IMR-90 (cell line): ENCODE measurements at regions not wholly inside any gene's neighbourhood (a gene's known extent, or its start where the extent isn't known, plus 50 kb on each side); places are given as distances from the start of the nearest gene placed in this dataset.

Source experiments
- ATAC-seq: fragments of 200-7000 bp; cut with Tn5 transposase; 2 replicates; pipeline ENCODE4 v1.9.1; 2020; ENCODE audit warnings: low read depth, mild to moderate bottlenecking, moderate library complexity
- BruUV-seq: library from RNA; stranded (reverse); fragments of 400-500 nt; replicated peaks from 2 replicates; lab custom pipeline; 2021; lab: Mats Ljungman, UMichigan
- CTCF ChIA-PET: fragments of 300-600 bp; formaldehyde crosslinking; extraction: SDS; loops from one replicate; lab custom pipeline; 2021; ENCODE audit warnings: antibody characterized with exemption; lab: Yijun Ruan, JAX
- POLR2A ChIA-PET: fragments of 300-600 bp; sonication (Branson Sonifier 250); formaldehyde crosslinking; loops from one replicate; lab custom pipeline; 2022; ENCODE audit warnings: antibody characterized with exemption; ENCODE audit not compliant: unreplicated experiment; lab: Charles Lee
- DNase-seq: peaks from one replicate; pipeline ENCODE4 v3.0.0; 2013
- H2AFZ ChIP-seq: replicated peaks from 2 replicates; pipeline ENCODE3; 2013; ENCODE audit warnings: low read length, mild to moderate bottlenecking; ENCODE audit not compliant: poor library complexity
- H2AK5ac ChIP-seq: 2 replicates; pipeline ENCODE4 v1.6.1; 2013; ENCODE audit warnings: low read depth, low read length, inconsistent platforms
- H2AK9ac ChIP-seq: replicated peaks from 2 replicates; pipeline ENCODE3; 2013; ENCODE audit warnings: mild to moderate bottlenecking, low read depth, low read length, moderate library complexity; ENCODE audit not compliant: poor library complexity
- H2BK120ac ChIP-seq: 2 replicates; pipeline ENCODE4 v1.6.1; 2013; ENCODE audit warnings: low read depth, low read length, inconsistent platforms
- H2BK15ac ChIP-seq: 3 replicates; pipeline ENCODE4 v1.6.1; 2013; ENCODE audit warnings: low read depth, low read length, inconsistent platforms
- H2BK20ac ChIP-seq: 2 replicates; pipeline ENCODE4 v1.6.1; 2013; ENCODE audit warnings: low read depth, mild to moderate bottlenecking, inconsistent platforms, low read length, moderate library complexity
- H2BK5ac ChIP-seq: 2 replicates; pipeline ENCODE4 v1.6.1; 2013; ENCODE audit warnings: mild to moderate bottlenecking, low read depth, low read length, inconsistent platforms; ENCODE audit not compliant: poor library complexity, severe bottlenecking
- H3K14ac ChIP-seq: replicated peaks from 2 replicates; pipeline ENCODE4 v1.6.1; 2013; ENCODE audit warnings: low read depth, low read length, inconsistent platforms
- H3K18ac ChIP-seq: 2 replicates; pipeline ENCODE4 v1.6.1; 2013; ENCODE audit warnings: low read depth, low read length, control low read depth
- H3K23ac ChIP-seq: 2 replicates; pipeline ENCODE4 v1.6.1; 2013; ENCODE audit warnings: low read depth, low read length, inconsistent platforms
- H3K27ac ChIP-seq: 2 replicates; pipeline ENCODE4 v1.5.1; 2013; ENCODE audit warnings: mild to moderate bottlenecking, control low read depth, low read length; ENCODE audit not compliant: insufficient read depth
- H3K27me3 ChIP-seq: 2 replicates; pipeline ENCODE4 v1.6.1; 2013; ENCODE audit warnings: low read length; ENCODE audit not compliant: control insufficient read depth, insufficient read depth
- H3K36me3 ChIP-seq: 2 replicates; pipeline ENCODE4 v1.6.1; 2013; ENCODE audit warnings: low read length, mixed read lengths; ENCODE audit not compliant: control insufficient read depth, insufficient read depth
- H3K4ac ChIP-seq: 2 replicates; pipeline ENCODE4 v1.6.1; 2013; ENCODE audit warnings: low read depth, low read length, inconsistent platforms
- H3K4me1 ChIP-seq: 2 replicates; pipeline ENCODE4 v1.6.1; 2013; ENCODE audit warnings: low read length, mixed read lengths; ENCODE audit not compliant: control insufficient read depth, insufficient read depth
- H3K4me2 ChIP-seq: 2 replicates; pipeline ENCODE4 v1.6.1; 2013; ENCODE audit warnings: low read depth, mild to moderate bottlenecking, control low read depth, low read length, moderate library complexity
- H3K4me3 ChIP-seq: 2 replicates; pipeline ENCODE4 v1.5.1; 2013; ENCODE audit warnings: low read depth, mild to moderate bottlenecking, control low read depth, low read length, moderate library complexity; ENCODE audit not compliant: insufficient read depth
- H3K56ac ChIP-seq: 2 replicates; pipeline ENCODE4 v1.6.1; 2013; ENCODE audit warnings: low read length, inconsistent platforms; ENCODE audit not compliant: insufficient read depth; ENCODE audit errors: extremely low read depth
- H3K79me1 ChIP-seq, 2 experiments: 2 replicates each; pipeline ENCODE4 v1.6.1; 2013; ENCODE audit warnings: low read length in 2 of 2, inconsistent platforms in 1 of 2, low read depth in 1 of 2
- H3K9ac ChIP-seq: 2 replicates; pipeline ENCODE4 v1.6.1; 2013; ENCODE audit warnings: low read depth, low read length, control low read depth
- H3K9me1 ChIP-seq: 2 replicates; pipeline ENCODE4 v1.6.1; 2013; ENCODE audit warnings: low read length, inconsistent platforms; ENCODE audit not compliant: insufficient read depth
- H3K9me3 ChIP-seq: 2 replicates; pipeline ENCODE4 v1.6.1; 2013; ENCODE audit warnings: low read length; ENCODE audit not compliant: control insufficient read depth, insufficient read depth
- H4K20me1 ChIP-seq: 2 replicates; pipeline ENCODE4 v1.6.1; 2013; ENCODE audit warnings: low read length, inconsistent platforms; ENCODE audit not compliant: insufficient read depth
- H4K5ac ChIP-seq: 2 replicates; pipeline ENCODE4 v1.6.1; 2013; ENCODE audit warnings: mild to moderate bottlenecking, low read depth, low read length, control low read depth
- H4K8ac ChIP-seq, 2 experiments: 2 replicates each; pipeline ENCODE4 v1.6.1; 2013; ENCODE audit warnings: low read depth in 2 of 2, low read length in 2 of 2, control low read depth in 1 of 2, inconsistent platforms in 1 of 2
- H4K91ac ChIP-seq: 2 replicates; pipeline ENCODE4 v1.6.1; 2013; ENCODE audit warnings: low read depth, low read length, inconsistent platforms; ENCODE audit not compliant: insufficient read depth
- BHLHE40 ChIP-seq: fragments of 150-350 bp; IDR thresholded peaks from 2 replicates; pipeline ENCODE4 v1.6.1; 2016; ENCODE audit warnings: mild to moderate bottlenecking, low read depth, low read length
- CEBPB ChIP-seq: IDR thresholded peaks from 2 replicates; pipeline ENCODE4 v1.6.1; 2012; ENCODE audit warnings: low read depth, low read length, improper control_type of control experiment
- CHD1 ChIP-seq: IDR thresholded peaks from 2 replicates; pipeline ENCODE4 v1.6.1; 2012; ENCODE audit warnings: low read depth, low read length, improper control_type of control experiment
- FOS ChIP-seq: fragments of 150-350 bp; IDR thresholded peaks from 2 replicates; pipeline ENCODE4 v1.6.1; 2016; ENCODE audit warnings: low read depth, low read length
- MAFK ChIP-seq: IDR thresholded peaks from 2 replicates; pipeline ENCODE4 v1.6.1; 2012; ENCODE audit warnings: low read depth, low read length, improper control_type of control experiment
- MAZ ChIP-seq: IDR thresholded peaks from 2 replicates; pipeline ENCODE4 v1.6.1; 2012; ENCODE audit warnings: low read depth, mild to moderate bottlenecking, low read length, improper control_type of control experiment, moderate library complexity, borderline replicate concordance
- MXI1 ChIP-seq: IDR thresholded peaks from 2 replicates; pipeline ENCODE4 v1.6.1; 2012; ENCODE audit warnings: low read depth, mild to moderate bottlenecking, low read length, moderate library complexity, borderline replicate concordance
- NFE2L2 ChIP-seq: fragments of 150-350 bp; IDR thresholded peaks from 2 replicates; pipeline ENCODE4 v1.6.1; 2016; ENCODE audit warnings: low read depth, mild to moderate bottlenecking, low read length
- POLR2A ChIP-seq: IDR thresholded peaks from 2 replicates; pipeline ENCODE4 v1.6.1; 2012; ENCODE audit warnings: mild to moderate bottlenecking, low read depth, low read length
- RAD21 ChIP-seq: IDR thresholded peaks from 2 replicates; pipeline ENCODE4 v1.6.1; 2012; ENCODE audit warnings: low read length, improper control_type of control experiment
- RCOR1 ChIP-seq: IDR thresholded peaks from 2 replicates; pipeline ENCODE4 v1.6.1; 2012; ENCODE audit warnings: mild to moderate bottlenecking, low read length, improper control_type of control experiment; ENCODE audit not compliant: insufficient replicate concordance
- RFX5 ChIP-seq: IDR thresholded peaks from 2 replicates; pipeline ENCODE4 v1.8.0; 2012; ENCODE audit warnings: low read depth, mild to moderate bottlenecking, low read length, moderate library complexity
- SMC3 ChIP-seq: fragments of 150-350 bp; IDR thresholded peaks from 2 replicates; pipeline ENCODE4 v1.6.1; 2016; ENCODE audit warnings: low read depth, mild to moderate bottlenecking, antibody characterized with exemption, low read length, moderate library complexity
- WGBS, 2 experiments: methylation state at CpG; one replicate each; pipeline versions ENCODE4 v1.1.5 to v1.1.7; 2013; ENCODE audit warnings: missing lambda C conversion rate in 2 of 2; ENCODE audit not compliant: insufficient read length in 1 of 2; ENCODE audit errors: extremely low coverage in 2 of 2; 5-methylcytosine and 5-hydroxymethylcytosine counted together
- dilution Hi-C: fragments of 300-500 bp; cut with HindIII; formaldehyde crosslinking; loops from one replicate; pipeline ENCODE4 v1.14.3; 2018; ENCODE audit warnings: low sequenced_read_pairs; ENCODE audit not compliant: unreplicated experiment
- in situ Hi-C: fragments of 300-500 bp; cut with MboI; formaldehyde crosslinking; loops from 3 replicates; pipeline ENCODE4 v1.14.3; 2019; ENCODE audit warnings: low sequenced_read_pairs, inconsistent platforms, mixed read lengths
- intact Hi-C: fragments of 100-400 bp; cut with micrococcal nuclease; formaldehyde crosslinking; loops from 2 replicates; pipeline ENCODE4 v1.10.0; 2022
- TF ChIP-seq, protein P1 (sequence below): conservative IDR thresholded peaks from 2 replicates; pipeline ENCODE4 v1.5.1; 2012; ENCODE audit warnings: mild to moderate bottlenecking, low read depth, low read length, improper control_type of control experiment
- TF ChIP-seq, protein P2 (sequence below): fragments of 150-350 bp; IDR thresholded peaks from 2 replicates; pipeline ENCODE4 v1.6.1; 2016; ENCODE audit warnings: low read depth, mild to moderate bottlenecking, low read length, moderate library complexity, borderline replicate concordance
- TF ChIP-seq, protein P3 (sequence below): fragments of 150-350 bp; IDR thresholded peaks from 2 replicates; pipeline ENCODE4 v1.6.1; 2017; ENCODE audit warnings: mild to moderate bottlenecking, antibody characterized with exemption, low read length, low read depth

DNA sequence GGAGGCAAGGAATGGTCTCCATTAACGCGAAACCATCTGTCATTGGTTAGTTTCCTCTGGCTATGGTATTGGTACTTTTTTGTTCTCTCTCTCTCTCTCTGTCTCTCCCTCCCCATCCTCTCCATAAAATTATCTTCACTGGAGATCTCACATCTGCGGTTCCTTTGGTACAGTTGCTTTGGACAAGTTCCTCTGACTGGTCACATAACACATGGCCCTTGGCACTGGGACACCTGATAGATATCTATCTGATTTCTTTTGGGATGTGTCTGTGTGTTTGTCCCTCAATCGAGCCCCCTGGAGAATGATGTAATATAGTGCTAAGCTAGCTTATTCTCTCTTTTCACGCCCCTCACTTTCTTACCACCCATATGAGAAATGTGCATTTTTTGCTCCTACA, 682.0 kb upstream of the B3GALT2 start:
- Histone ChIP-seq H3K4ac (no peak overlapping the region), H3K4me1 (no peaks in the 10 kb centered on the region), H3K79me1 (no peaks in the 10 kb centered on the region), H3K4me3 (no peak overlapping the region), H3K36me3 (no peaks in the 10 kb centered on the region), H2BK15ac (no peak overlapping the region), H2AK9ac (no peak overlapping the region), H4K20me1 (no peaks in the 10 kb centered on the region), H3K23ac (no peak overlapping the region), H2AK5ac (no peak overlapping the region), H3K9ac (no peak overlapping the region), H4K5ac (no peak overlapping the region), H4K91ac (no peak overlapping the region), H2BK120ac (no peak overlapping the region), H3K4me2 (no peak overlapping the region), H4K8ac (no peak overlapping the region), H3K18ac (no peak overlapping the region), H3K14ac (no peak overlapping the region), H3K9me3 (no peaks in the 10 kb centered on the region), H3K9me1 (no peaks in the 10 kb centered on the region), H3K27ac (no peak overlapping the region), H2AFZ (no peak overlapping the region), H3K27me3 (no peaks in the 10 kb centered on the region), H3K56ac (no peak overlapping the region), H2BK20ac (no peak overlapping the region), H2BK5ac (no peak overlapping the region)
- POLR2A ChIA-PET = no interaction called here
- ATAC-seq (no peak), DNase-seq (no peak)
- CTCF ChIA-PET = no interaction called here
- no TSS peak for BruUV-seq
- in situ Hi-C loops = no loop called here
- WGBS, 2 experiments = no CpG with 5 or more reads among the region's 5 CpGs
- dilution Hi-C loops = no loop called here
- intact Hi-C loops = no loop called here
- TF ChIP-seq, protein P1, sequence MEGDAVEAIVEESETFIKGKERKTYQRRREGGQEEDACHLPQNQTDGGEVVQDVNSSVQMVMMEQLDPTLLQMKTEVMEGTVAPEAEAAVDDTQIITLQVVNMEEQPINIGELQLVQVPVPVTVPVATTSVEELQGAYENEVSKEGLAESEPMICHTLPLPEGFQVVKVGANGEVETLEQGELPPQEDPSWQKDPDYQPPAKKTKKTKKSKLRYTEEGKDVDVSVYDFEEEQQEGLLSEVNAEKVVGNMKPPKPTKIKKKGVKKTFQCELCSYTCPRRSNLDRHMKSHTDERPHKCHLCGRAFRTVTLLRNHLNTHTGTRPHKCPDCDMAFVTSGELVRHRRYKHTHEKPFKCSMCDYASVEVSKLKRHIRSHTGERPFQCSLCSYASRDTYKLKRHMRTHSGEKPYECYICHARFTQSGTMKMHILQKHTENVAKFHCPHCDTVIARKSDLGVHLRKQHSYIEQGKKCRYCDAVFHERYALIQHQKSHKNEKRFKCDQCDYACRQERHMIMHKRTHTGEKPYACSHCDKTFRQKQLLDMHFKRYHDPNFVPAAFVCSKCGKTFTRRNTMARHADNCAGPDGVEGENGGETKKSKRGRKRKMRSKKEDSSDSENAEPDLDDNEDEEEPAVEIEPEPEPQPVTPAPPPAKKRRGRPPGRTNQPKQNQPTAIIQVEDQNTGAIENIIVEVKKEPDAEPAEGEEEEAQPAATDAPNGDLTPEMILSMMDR = no peak
- TF ChIP-seq CEBPB (no peak), MAFK (no peak), MXI1 (no peak), RFX5 (no peak), POLR2A (no peak), RCOR1 (no peak), NFE2L2 (no peak), CHD1 (no peak), MAZ (no peak), BHLHE40 (no peak), FOS (no peak), RAD21 (no peak), SMC3 (no peak)
- TF ChIP-seq, protein P2, sequence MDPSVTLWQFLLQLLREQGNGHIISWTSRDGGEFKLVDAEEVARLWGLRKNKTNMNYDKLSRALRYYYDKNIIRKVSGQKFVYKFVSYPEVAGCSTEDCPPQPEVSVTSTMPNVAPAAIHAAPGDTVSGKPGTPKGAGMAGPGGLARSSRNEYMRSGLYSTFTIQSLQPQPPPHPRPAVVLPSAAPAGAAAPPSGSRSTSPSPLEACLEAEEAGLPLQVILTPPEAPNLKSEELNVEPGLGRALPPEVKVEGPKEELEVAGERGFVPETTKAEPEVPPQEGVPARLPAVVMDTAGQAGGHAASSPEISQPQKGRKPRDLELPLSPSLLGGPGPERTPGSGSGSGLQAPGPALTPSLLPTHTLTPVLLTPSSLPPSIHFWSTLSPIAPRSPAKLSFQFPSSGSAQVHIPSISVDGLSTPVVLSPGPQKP = no peak
- TF ChIP-seq, protein P3, sequence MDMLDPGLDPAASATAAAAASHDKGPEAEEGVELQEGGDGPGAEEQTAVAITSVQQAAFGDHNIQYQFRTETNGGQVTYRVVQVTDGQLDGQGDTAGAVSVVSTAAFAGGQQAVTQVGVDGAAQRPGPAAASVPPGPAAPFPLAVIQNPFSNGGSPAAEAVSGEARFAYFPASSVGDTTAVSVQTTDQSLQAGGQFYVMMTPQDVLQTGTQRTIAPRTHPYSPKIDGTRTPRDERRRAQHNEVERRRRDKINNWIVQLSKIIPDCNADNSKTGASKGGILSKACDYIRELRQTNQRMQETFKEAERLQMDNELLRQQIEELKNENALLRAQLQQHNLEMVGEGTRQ = no peak
